GM15510 (cell line): ENCODE measurements at regions not wholly inside any gene's neighbourhood (a gene's known extent, or its start where the extent isn't known, plus 50 kb on each side); places are given as distances from the start of the nearest gene placed in this dataset.

Experiments used
- POLR2A ChIP-seq: IDR thresholded peaks from 3 replicates; pipeline ENCODE4 v1.6.1; 2011; ENCODE audit warnings: borderline replicate concordance; ENCODE audit not compliant: insufficient read length; ENCODE audit errors: extremely low read depth

- no peak for TF ChIP-seq POLR2A
Observed at GRCh38 chr3:177934001-177934891, 602.0 kb upstream of the KCNMB2 start.

- TF ChIP-seq POLR2A: no peak
Observed at GRCh38 chr3:177935047-177935446, 601.2 kb upstream of the KCNMB2 start.

GRCh38 chr3:177936721-177937120 is 599.5 kb upstream of the KCNMB2 start:
- no peak for TF ChIP-seq POLR2A

GRCh38 chr3:177942911-177943310 is 593.3 kb upstream of the KCNMB2 start:
- no peak for TF ChIP-seq POLR2A

GRCh38 chr3:177944228-177944661 is 592.0 kb upstream of the KCNMB2 start:
- TF ChIP-seq POLR2A: no peak

- TF ChIP-seq POLR2A: no peak
Observed at GRCh38 chr3:177946048-177946447, 590.2 kb upstream of the KCNMB2 start.

- TF ChIP-seq POLR2A: no peak
Observed at GRCh38 chr3:177946497-177946896, 589.7 kb upstream of the KCNMB2 start.

GRCh38 chr3:177946936-177947335 is 589.3 kb upstream of the KCNMB2 start:
- no peak for TF ChIP-seq POLR2A

- no peak for TF ChIP-seq POLR2A
Observed at GRCh38 chr3:177947901-177948300, 588.3 kb upstream of the KCNMB2 start.

GRCh38 chr3:177948716-177949425 is 587.4 kb upstream of the KCNMB2 start:
- TF ChIP-seq POLR2A: no peak

- no peak for TF ChIP-seq POLR2A
Observed at GRCh38 chr3:177959188-177959587, 577.0 kb upstream of the KCNMB2 start.

GRCh38 chr3:177960014-177960413 is 576.2 kb upstream of the KCNMB2 start:
- TF ChIP-seq POLR2A: no peak

- TF ChIP-seq POLR2A: no peak
Observed at GRCh38 chr3:177960722-177961121, 575.5 kb upstream of the KCNMB2 start.

GRCh38 chr3:177961784-177962183 is 574.5 kb upstream of the KCNMB2 start:
- no peak for TF ChIP-seq POLR2A

GRCh38 chr3:177966493-177966892 is 569.7 kb upstream of the KCNMB2 start:
- no peak for TF ChIP-seq POLR2A

GRCh38 chr3:177968891-177969290 is 567.3 kb upstream of the KCNMB2 start:
- no peak for TF ChIP-seq POLR2A
